SU-DHL-6 (cell line): ENCODE measurements at regions not wholly inside any gene's neighbourhood (a gene's known extent, or its start where the extent isn't known, plus 50 kb on each side); places are given as distances from the start of the nearest gene placed in this dataset.

Experiments used
- H2AFZ ChIP-seq: fragments of 200-600 bp; sonication (generic); 2 replicates; pipeline ENCODE4 v1.6.1; 2014; ENCODE audit warnings: low read depth, mild to moderate bottlenecking, moderate library complexity, mixed read lengths, antibody characterized with exemption, low read length; ENCODE audit not compliant: severe bottlenecking
- H3F3A ChIP-seq: fragments of 200-600 bp; shearing (Covaris generic); 2 replicates; pipeline ENCODE4 v1.6.0; 2016; ENCODE audit warnings: antibody characterized with exemption, mild to moderate bottlenecking; ENCODE audit not compliant: insufficient read depth
- H3K27ac ChIP-seq: fragments of 200-600 bp; sonication (generic); 2 replicates; pipeline ENCODE4 v1.5.1; 2016; ENCODE audit warnings: low read depth, mild to moderate bottlenecking, low read length, moderate library complexity, mixed read lengths
- H3K27me3 ChIP-seq: fragments of 200-600 bp; sonication (generic), shearing (Covaris generic); 2 replicates; pipeline ENCODE4 v1.6.0; 2014; ENCODE audit warnings: mild to moderate bottlenecking, low read length
- H3K36me3 ChIP-seq: fragments of 200-600 bp; sonication (generic); 2 replicates; pipeline ENCODE4 v1.6.1; 2014; ENCODE audit warnings: mild to moderate bottlenecking, low read length, mixed read lengths
- H3K4me2 ChIP-seq: fragments of 300-600, 200-600 bp; shearing (Covaris generic), sonication (generic); 2 replicates; pipeline ENCODE4 v1.6.0; 2014; ENCODE audit warnings: low read length, low read depth, mild to moderate bottlenecking; ENCODE audit not compliant: poor library complexity, severe bottlenecking
- H3K4me3 ChIP-seq: fragments of 200-600 bp; sonication (generic); 2 replicates; pipeline ENCODE4 v1.5.1; 2014; ENCODE audit warnings: antibody characterized with exemption, low read length, mild to moderate bottlenecking, mixed read lengths; ENCODE audit not compliant: insufficient read depth, poor library complexity, severe bottlenecking
- H3K79me2 ChIP-seq: fragments of 200-600 bp; sonication (generic); 2 replicates; pipeline ENCODE4 v1.6.1; 2014; ENCODE audit warnings: mild to moderate bottlenecking, low read length, moderate library complexity; ENCODE audit not compliant: insufficient read depth
- H3K9ac ChIP-seq: fragments of 200-600 bp; sonication (generic); 2 replicates; pipeline ENCODE4 v1.7.0; 2014; ENCODE audit warnings: mild to moderate bottlenecking, low read length
- H3K9me2 ChIP-seq: fragments of 200-600 bp; sonication (generic); replicated peaks from 2 replicates; pipeline ENCODE4 v1.6.1; 2014; ENCODE audit warnings: low read length; ENCODE audit not compliant: insufficient read depth
- H3K9me3 ChIP-seq: fragments of 200-600 bp; sonication (generic); 2 replicates; pipeline ENCODE4 v1.6.1; 2014; ENCODE audit warnings: low read length, mixed read lengths; ENCODE audit not compliant: insufficient read depth
- H4K20me1 ChIP-seq: fragments of 200-600 bp; sonication (generic); 2 replicates; pipeline ENCODE4 v1.6.1; 2014; ENCODE audit warnings: low read depth, mild to moderate bottlenecking, antibody characterized with exemption, low read length, moderate library complexity, mixed read lengths
- EZH2phosphoT487 ChIP-seq: fragments of 200-600 bp; sonication (generic), shearing (Covaris generic); conservative IDR thresholded peaks from 2 replicates; pipeline ENCODE4 v1.6.1; 2018; ENCODE audit warnings: mild to moderate bottlenecking, antibody characterized with exemption, low read length, moderate library complexity, mixed read lengths
- TF ChIP-seq, protein P1 (sequence below): fragments of 200-600 bp; sonication (generic); IDR thresholded peaks from one replicate; pipeline ENCODE4 v1.5.1; 2017; ENCODE audit warnings: antibody characterized with exemption, mild to moderate bottlenecking, low read length, moderate library complexity; ENCODE audit not compliant: insufficient read depth, poor library complexity, severe bottlenecking

DNA sequence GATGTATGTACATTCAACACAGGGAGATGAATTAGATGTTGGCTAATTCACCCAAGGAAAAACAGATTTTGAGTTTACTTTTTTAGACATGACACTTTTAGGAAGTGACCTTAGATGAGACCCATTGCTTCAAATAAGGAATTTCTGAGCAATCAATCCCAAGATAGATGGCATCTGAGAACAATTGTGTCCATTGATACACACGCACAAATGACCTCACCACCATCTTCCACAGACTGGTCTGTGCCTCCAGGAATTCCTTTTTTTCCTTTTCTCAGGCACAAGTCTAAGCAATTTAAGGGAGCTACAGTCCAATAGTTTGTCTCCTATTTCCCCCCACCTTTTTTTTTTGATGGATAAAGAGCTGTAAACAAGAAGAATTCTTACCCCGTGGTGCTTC lies 265.3 kb downstream of the TBL1XR1 start:
- H3K36me3 ChIP-seq, result no peaks in the 10 kb centered on the region
- TF ChIP-seq EZH2phosphoT487, result no peak
- TF ChIP-seq, protein P1, sequence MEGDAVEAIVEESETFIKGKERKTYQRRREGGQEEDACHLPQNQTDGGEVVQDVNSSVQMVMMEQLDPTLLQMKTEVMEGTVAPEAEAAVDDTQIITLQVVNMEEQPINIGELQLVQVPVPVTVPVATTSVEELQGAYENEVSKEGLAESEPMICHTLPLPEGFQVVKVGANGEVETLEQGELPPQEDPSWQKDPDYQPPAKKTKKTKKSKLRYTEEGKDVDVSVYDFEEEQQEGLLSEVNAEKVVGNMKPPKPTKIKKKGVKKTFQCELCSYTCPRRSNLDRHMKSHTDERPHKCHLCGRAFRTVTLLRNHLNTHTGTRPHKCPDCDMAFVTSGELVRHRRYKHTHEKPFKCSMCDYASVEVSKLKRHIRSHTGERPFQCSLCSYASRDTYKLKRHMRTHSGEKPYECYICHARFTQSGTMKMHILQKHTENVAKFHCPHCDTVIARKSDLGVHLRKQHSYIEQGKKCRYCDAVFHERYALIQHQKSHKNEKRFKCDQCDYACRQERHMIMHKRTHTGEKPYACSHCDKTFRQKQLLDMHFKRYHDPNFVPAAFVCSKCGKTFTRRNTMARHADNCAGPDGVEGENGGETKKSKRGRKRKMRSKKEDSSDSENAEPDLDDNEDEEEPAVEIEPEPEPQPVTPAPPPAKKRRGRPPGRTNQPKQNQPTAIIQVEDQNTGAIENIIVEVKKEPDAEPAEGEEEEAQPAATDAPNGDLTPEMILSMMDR, result no peak

GRCh38 chr3:176930942-176931341 lies 266.3 kb downstream of the TBL1XR1 start:
- no peak overlapping the region for H3K4me2 ChIP-seq

More for the DNA sequence above, 265.3 kb downstream of the TBL1XR1 start:
- no peak overlapping the region for H2AFZ ChIP-seq
- no peak overlapping the region for H3K4me3 ChIP-seq
- H3K9ac ChIP-seq, result no peak overlapping the region
- no peaks in the 10 kb centered on the region for H4K20me1 ChIP-seq
- H3K9me2 ChIP-seq, result no peaks in the 10 kb centered on the region
- no peaks in the 10 kb centered on the region for H3F3A ChIP-seq
- no peaks in the 10 kb centered on the region for H3K9me3 ChIP-seq
- H3K27ac ChIP-seq, result no peak overlapping the region
- H3K27me3 ChIP-seq, result 0 out of 2 replicates have a peak, but pooled peaks cover 4% of the 10 kb centered on the region
- no peak overlapping the region for H3K4me2 ChIP-seq
- no peaks in the 10 kb centered on the region for H3K79me2 ChIP-seq

DNA sequence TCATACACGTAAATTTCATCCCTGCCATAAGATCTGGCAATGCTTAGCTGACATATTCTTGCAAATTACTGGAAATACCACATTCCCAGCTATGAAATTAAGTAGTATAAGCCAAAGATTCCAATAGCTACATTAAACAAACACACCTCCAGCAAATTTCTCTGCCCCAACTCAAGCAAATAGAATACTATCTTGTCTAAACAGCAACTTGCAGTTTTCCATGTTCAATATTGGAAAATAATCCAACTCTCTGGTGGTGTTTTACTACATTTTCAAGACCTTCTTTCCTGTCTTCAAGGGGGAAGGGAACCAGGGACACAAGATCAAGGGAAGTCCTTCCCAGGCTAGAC lies 268.7 kb downstream of the TBL1XR1 start:
- no peak overlapping the region for H3K4me2 ChIP-seq
- no peak overlapping the region for H3K27ac ChIP-seq
- no peak overlapping the region for H3K9ac ChIP-seq
- H3F3A ChIP-seq, result no peaks in the 10 kb centered on the region
- no peak overlapping the region for H2AFZ ChIP-seq
- no peaks in the 10 kb centered on the region for H3K9me3 ChIP-seq
- no peaks in the 10 kb centered on the region for H3K79me2 ChIP-seq
- H4K20me1 ChIP-seq, result no peaks in the 10 kb centered on the region
- no peaks in the 10 kb centered on the region for H3K36me3 ChIP-seq
- 0 out of 2 replicates have a peak, but pooled peaks cover 4% of the 10 kb centered on the region for H3K27me3 ChIP-seq
- no peak for TF ChIP-seq EZH2phosphoT487
- TF ChIP-seq, protein P1, result no peak
- no peak overlapping the region for H3K4me3 ChIP-seq
- H3K9me2 ChIP-seq, result no peaks in the 10 kb centered on the region

More at GRCh38 chr3:176930942-176931341, 266.3 kb downstream of the TBL1XR1 start:
- Histone ChIP-seq H2AFZ (no peak overlapping the region), H3K9me2 (no peaks in the 10 kb centered on the region), H3K9me3 (no peaks in the 10 kb centered on the region), H3K27me3 (0 out of 2 replicates have a peak, but pooled peaks cover 4% of the 10 kb centered on the region), H3F3A (no peaks in the 10 kb centered on the region), H3K36me3 (no peaks in the 10 kb centered on the region), H3K9ac (no peak overlapping the region), H3K4me3 (no peak overlapping the region), H4K20me1 (no peaks in the 10 kb centered on the region), H3K79me2 (no peaks in the 10 kb centered on the region), H3K27ac (no peak overlapping the region)
- TF ChIP-seq EZH2phosphoT487, result no peak
- TF ChIP-seq, protein P1, result no peak
